Stimulated activated memory B cell treated with anti-CD40 and anti-IgM and Interleukin-4, amounts not matched to agents 10 μg/mL and 1 μg/mL and 100 μg/mL, for 72 hours (primary cell): ENCODE measurements at regions not wholly inside any gene's neighbourhood (a gene's known extent, or its start where the extent isn't known, plus 50 kb on each side); places are given as distances from the start of the nearest gene placed in this dataset.

ENCODE experiments used
- ATAC-seq: fragments of 150-1000 bp; cut with Tn5 transposase; 2 replicates; pipeline ENCODE4 v1.10.0; 2021
- H3K27ac Mint-ChIP-seq: one replicate; pipeline ENCODE4 v1.8.0; 2022; ENCODE audit warnings: mild to moderate bottlenecking, mixed read lengths
- H3K27me3 Mint-ChIP-seq: one replicate; pipeline ENCODE4 v1.8.0; 2022; ENCODE audit warnings: mixed read lengths
- H3K36me3 Mint-ChIP-seq: one replicate; pipeline ENCODE4 v1.8.0; 2022; ENCODE audit warnings: mixed read lengths
- H3K4me1 Mint-ChIP-seq: one replicate; pipeline ENCODE4 v1.8.0; 2022; ENCODE audit warnings: mixed read lengths
- H3K4me3 Mint-ChIP-seq: one replicate; pipeline ENCODE4 v1.8.0; 2022; ENCODE audit warnings: mild to moderate bottlenecking, moderate library complexity, mixed read lengths
- H3K9me3 Mint-ChIP-seq: one replicate; pipeline ENCODE4 v1.8.0; 2022; ENCODE audit warnings: mixed read lengths

DNA sequence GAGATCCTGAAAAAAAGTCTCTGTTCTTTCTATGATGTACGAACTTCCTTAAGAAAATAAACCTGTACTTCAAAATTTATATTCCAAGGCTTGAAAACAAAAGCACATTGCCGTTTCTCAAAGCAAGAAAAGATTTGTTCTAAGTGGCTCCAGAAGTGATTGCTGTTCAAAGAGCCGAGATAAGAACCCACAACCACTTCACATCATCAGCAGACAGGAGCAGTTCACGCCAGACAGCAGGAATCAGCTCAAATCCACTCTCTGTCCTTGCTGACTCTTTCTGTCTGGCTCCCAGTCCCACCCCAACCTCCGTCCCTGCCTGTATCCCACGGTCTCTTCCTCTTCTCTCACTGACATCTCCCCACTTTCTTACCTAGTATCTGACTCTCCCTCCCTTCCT lies 85.0 kb upstream of the MYOCD start:
- no peak for ATAC-seq
- H3K27ac Mint-ChIP-seq, result no peak overlapping the region
- H3K4me1 Mint-ChIP-seq, result peaks cover 10% of the 10 kb centered on the region

DNA sequence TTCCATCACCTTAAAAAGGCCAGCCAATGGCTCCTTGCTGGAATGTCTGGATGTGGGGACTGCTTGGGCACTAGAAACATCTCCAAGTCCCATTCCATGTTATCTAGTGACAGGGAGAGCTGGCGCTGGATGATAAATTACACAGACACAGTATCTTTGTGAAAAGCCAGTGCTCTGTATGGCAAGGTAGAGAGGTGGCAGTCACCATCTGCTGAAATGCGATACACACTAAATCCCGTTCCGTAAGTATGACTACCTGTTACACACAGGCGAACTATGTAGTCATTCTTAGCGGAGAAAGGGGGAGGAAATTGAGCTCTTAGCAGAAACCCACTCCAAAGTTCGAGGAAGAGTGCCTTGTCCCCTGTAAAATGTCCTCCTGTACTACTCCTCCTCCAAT lies 81.0 kb upstream of the MYOCD start:
- H3K36me3 Mint-ChIP-seq, result no peaks in the 10 kb centered on the region
- no peak overlapping the region for H3K4me3 Mint-ChIP-seq
- H3K9me3 Mint-ChIP-seq, result no peaks in the 10 kb centered on the region
- H3K27me3 Mint-ChIP-seq, result peaks cover 37% of the 10 kb centered on the region
- ATAC-seq, result no peak
- H3K4me1 Mint-ChIP-seq, result peaks cover 10% of the 10 kb centered on the region
- no peak overlapping the region for H3K27ac Mint-ChIP-seq

More for the DNA sequence above, 85.0 kb upstream of the MYOCD start:
- no peaks in the 10 kb centered on the region for H3K9me3 Mint-ChIP-seq
- no peaks in the 10 kb centered on the region for H3K36me3 Mint-ChIP-seq
- no peak overlapping the region for H3K4me3 Mint-ChIP-seq
- peaks cover 58% of the 10 kb centered on the region for H3K27me3 Mint-ChIP-seq

DNA sequence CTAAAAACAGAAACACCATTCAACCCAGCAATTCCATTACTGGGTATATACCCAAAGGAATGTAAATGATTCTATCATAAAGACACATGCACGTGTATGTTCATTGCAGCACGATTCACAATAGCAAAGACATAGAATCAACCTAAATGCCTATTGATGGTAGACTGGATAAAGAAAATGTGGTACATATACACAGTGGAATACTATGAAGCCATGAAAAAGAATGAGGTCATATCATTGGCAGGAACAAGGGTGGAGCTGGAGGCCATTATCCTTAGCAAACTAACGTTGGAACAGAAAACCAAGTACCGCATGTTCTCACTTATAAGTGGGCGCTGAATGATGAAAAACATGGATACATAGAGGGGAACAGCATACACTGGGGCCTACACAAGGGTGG lies 77.2 kb upstream of the MYOCD start:
- no peak for ATAC-seq
- H3K4me1 Mint-ChIP-seq, result peaks cover 9% of the 10 kb centered on the region
- H3K4me3 Mint-ChIP-seq, result no peak overlapping the region
- H3K27me3 Mint-ChIP-seq, result peaks cover 19% of the 10 kb centered on the region
- H3K36me3 Mint-ChIP-seq, result no peaks in the 10 kb centered on the region
- no peaks in the 10 kb centered on the region for H3K9me3 Mint-ChIP-seq
- no peak overlapping the region for H3K27ac Mint-ChIP-seq

DNA sequence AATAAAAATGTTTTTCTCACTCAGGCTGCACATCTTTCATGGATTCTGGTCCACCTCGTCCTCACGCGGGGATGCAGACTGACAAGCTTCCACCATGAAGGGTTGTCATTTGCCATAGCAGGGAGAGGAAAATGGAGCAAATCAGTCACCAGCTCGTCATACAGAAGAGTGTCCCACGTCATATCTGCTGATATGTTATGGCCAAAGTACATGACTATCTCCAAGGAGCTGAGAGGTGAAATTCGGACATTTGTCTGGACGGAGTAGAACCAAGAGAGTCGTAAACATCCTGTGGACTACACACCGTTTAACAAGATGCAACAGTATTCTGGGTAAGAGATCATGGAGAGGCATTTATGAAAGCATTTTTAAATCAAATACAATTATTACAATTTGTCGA lies 75.3 kb upstream of the MYOCD start:
- H3K9me3 Mint-ChIP-seq, result no peaks in the 10 kb centered on the region
- no peak overlapping the region for H3K4me3 Mint-ChIP-seq
- H3K4me1 Mint-ChIP-seq, result no peaks in the 10 kb centered on the region
- no peak overlapping the region for H3K27ac Mint-ChIP-seq
- no peaks in the 10 kb centered on the region for H3K36me3 Mint-ChIP-seq
- no peak for ATAC-seq
- peaks cover 2% of the 10 kb centered on the region for H3K27me3 Mint-ChIP-seq

DNA sequence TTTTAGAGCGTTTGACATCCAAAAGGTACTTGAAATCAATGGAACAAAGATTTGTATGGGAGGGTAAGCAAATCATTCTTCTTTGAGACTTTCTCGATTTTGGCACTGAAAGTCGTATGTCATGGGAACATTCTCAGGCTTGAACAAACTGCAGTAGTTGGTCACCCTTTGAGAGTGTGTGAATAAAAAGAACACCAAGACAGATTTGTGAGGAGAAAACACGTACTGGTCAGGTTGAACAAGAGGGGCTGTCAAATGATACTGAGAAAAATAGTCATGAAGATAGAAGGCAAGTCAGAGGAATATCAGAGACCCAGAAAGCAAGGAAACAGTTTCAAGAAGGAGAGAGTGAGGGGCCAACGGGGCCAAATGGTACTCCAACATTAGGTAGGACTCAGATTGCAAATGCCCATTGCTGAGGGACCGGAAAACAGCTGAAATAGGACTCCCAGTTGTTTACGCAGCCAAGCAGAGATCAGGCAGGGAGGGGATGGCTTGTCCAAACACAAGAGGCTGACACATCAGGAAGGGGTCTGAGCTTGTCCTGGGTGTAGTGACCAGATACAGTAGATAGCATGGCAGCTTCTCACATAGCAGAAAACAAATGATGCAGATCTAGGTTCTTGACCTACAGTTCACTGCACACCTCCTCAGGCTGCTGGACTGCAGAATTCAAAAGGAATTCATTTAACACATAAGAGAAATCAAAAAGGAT lies 74.5 kb upstream of the MYOCD start:
- Mint-ChIP-seq H3K4me3 (no peak overlapping the region), H3K36me3 (no peaks in the 10 kb centered on the region), H3K9me3 (no peaks in the 10 kb centered on the region), H3K27ac (no peak overlapping the region), H3K4me1 (no peaks in the 10 kb centered on the region), H3K27me3 (no peaks in the 10 kb centered on the region)
- no peak for ATAC-seq

DNA sequence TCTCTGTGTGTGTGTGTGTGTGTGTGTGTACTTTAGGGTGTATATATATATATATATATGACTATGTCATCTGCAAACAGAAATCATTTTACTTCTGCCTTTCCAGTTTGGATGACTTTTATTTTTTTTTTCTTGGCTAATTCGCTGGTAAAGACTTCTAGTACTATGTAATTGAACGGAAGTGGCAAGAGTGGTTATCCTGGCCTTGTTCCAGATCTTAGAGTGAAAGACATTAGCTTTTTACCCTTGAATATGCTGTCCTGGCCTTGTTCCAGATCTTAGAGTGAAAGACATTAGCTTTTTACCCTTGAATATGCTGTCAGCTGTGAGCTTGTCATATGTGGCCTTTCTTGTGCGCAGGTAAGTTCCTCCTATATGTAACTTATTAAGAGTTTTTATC lies 72.7 kb upstream of the MYOCD start:
- Mint-ChIP-seq H3K36me3 (no peaks in the 10 kb centered on the region), H3K27ac (no peak overlapping the region), H3K4me3 (no peak overlapping the region), H3K4me1 (no peaks in the 10 kb centered on the region), H3K27me3 (no peaks in the 10 kb centered on the region), H3K9me3 (no peaks in the 10 kb centered on the region)
- no peak for ATAC-seq

DNA sequence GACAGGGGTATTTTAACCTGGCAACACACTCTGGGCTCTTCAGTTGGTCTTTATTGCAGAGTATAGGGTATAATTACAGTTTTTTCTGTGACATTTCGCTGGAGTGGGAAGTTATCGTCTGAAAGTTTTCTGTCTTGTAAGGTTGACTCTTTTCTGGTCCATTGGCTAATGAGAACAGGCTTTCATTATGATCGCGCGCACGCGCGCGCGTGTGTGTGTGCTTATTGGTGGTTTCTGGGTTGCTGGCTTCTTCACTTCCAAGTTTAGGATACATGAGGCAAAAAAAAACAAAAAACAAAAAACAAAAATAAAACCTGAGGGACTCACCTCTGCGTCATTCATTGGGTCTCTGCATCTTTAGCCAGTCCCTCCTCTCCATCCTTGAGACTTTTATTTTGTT lies 68.7 kb upstream of the MYOCD start:
- H3K4me3 Mint-ChIP-seq, result no peak overlapping the region
- H3K36me3 Mint-ChIP-seq, result no peaks in the 10 kb centered on the region
- H3K27me3 Mint-ChIP-seq, result no peaks in the 10 kb centered on the region
- no peak overlapping the region for H3K27ac Mint-ChIP-seq
- H3K9me3 Mint-ChIP-seq, result no peaks in the 10 kb centered on the region
- no peak for ATAC-seq
- H3K4me1 Mint-ChIP-seq, result no peaks in the 10 kb centered on the region

DNA sequence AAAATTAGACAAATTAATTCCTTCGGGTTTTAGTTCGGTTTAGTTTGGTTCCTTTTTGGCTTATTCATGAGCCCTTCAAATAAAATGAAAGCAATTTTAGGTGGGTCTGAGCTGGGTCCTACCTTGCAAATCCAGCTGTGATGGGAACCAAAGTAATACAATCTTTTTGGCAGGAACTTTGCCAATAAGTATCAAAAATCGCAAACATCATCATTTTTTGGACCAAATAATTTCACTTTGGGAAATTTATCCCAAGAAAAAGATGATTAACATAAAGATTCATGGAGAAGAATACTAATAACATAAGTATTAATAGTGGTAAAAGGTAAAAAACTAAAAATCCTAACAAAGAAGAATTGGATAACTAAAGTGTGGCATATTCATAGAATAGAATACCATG lies 67.8 kb upstream of the MYOCD start:
- Mint-ChIP-seq H3K27me3 (no peaks in the 10 kb centered on the region), H3K9me3 (no peaks in the 10 kb centered on the region), H3K4me1 (no peaks in the 10 kb centered on the region), H3K4me3 (no peak overlapping the region), H3K36me3 (no peaks in the 10 kb centered on the region), H3K27ac (no peak overlapping the region)
- ATAC-seq, result no peak

DNA sequence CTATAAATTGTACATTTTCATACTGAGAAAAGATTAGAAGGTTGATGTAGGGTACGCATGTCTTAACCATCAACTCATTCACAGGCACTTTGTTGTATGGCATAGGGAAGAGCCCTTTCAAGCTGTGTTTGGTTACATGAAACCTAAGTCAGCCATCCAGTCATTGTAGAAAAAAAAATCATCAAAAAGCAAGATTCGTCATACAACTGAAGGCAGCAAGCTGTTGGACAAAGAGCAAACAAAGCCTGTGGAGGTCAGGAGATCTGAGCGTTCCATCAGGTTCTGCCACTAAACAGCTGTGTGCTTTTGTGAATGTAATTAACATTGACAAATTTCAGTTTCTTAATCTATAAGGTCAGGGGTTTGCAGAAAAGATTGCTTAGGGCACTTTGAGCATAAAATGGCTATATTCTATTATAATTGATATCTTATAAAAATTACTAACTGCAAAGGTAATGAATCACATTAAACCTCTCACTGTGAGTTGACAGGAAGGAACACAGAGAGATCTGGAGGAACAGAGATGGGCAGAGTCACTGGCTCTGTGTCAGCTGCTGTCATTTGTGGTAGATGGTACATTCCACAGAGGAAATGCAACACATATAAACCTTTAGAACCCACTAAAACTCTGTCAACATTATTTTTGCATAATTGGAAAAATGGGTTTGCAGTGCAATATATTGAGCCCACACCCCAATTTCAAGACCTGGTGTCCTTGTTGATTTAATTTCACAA lies 66.3 kb upstream of the MYOCD start:
- peaks cover 8% of the 10 kb centered on the region for H3K27me3 Mint-ChIP-seq
- H3K9me3 Mint-ChIP-seq, result no peaks in the 10 kb centered on the region
- no peaks in the 10 kb centered on the region for H3K36me3 Mint-ChIP-seq
- no peak overlapping the region for H3K4me3 Mint-ChIP-seq
- H3K4me1 Mint-ChIP-seq, result no peaks in the 10 kb centered on the region
- no peak for ATAC-seq
- no peak overlapping the region for H3K27ac Mint-ChIP-seq

DNA sequence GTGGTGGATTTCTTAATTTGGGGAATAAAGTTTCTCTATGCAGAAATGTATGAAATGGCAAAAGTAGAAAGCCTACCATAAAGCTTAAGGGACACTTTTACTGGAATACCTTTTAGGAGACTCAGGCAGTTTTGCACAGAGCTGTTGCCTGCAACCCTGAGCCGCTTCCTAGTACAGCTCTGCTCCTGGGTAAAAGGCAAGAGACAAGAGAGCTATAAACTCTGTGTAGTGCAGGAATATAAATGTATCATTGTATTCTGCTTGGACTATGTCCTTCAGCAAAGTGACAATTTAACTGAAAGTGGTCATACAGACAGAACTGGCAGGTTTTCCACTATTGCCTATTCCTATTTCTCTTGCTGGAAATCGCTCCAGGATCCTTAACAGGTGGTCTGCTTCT lies 65.3 kb upstream of the MYOCD start:
- ATAC-seq, result no peak
- no peak overlapping the region for H3K4me3 Mint-ChIP-seq
- no peaks in the 10 kb centered on the region for H3K4me1 Mint-ChIP-seq
- H3K9me3 Mint-ChIP-seq, result no peaks in the 10 kb centered on the region
- peaks cover 9% of the 10 kb centered on the region for H3K27me3 Mint-ChIP-seq
- no peak overlapping the region for H3K27ac Mint-ChIP-seq
- no peaks in the 10 kb centered on the region for H3K36me3 Mint-ChIP-seq

DNA sequence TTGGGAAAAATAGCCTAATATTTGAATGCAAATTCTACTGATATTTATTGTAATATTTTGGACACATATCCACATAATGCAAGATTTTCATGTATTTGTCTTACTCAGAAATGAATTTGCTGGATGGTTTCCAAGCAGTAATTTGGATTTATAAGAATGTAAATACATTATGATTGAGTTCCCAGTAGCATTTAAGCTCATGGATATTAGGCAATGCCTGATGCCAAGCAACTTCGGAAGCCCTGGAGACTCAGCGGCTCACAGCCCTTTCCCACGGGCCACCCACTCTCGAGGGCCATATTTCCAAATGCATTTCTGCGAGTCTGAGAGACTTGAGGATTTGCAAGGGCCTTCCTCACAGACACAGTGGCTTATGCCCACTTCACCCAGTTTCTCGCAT lies 62.1 kb upstream of the MYOCD start:
- no peaks in the 10 kb centered on the region for H3K4me1 Mint-ChIP-seq
- no peak for ATAC-seq
- H3K27me3 Mint-ChIP-seq, result peaks cover 9% of the 10 kb centered on the region
- H3K4me3 Mint-ChIP-seq, result no peak overlapping the region
- no peaks in the 10 kb centered on the region for H3K9me3 Mint-ChIP-seq
- no peak overlapping the region for H3K27ac Mint-ChIP-seq
- H3K36me3 Mint-ChIP-seq, result no peaks in the 10 kb centered on the region

DNA sequence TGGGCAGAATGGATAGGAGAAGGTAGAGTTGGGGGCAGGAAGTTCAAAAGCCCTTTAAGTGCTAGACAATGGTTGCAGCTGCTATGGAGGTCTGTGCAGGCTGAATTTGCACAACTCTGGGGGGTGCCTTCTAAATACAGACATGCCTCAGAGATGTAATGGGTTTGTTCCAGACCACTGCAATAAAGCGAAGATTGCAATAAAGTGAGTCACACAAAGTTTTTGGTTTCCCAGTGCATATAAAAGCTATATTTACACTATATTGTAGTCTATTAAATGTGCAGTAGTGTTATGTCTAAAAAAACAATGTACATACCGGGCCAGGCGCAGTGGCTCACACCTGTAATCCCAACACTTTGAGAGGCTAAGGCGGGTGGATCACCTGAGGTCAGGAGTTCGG lies 60.5 kb upstream of the MYOCD start:
- no peaks in the 10 kb centered on the region for H3K9me3 Mint-ChIP-seq
- peaks cover 9% of the 10 kb centered on the region for H3K27me3 Mint-ChIP-seq
- no peak overlapping the region for H3K4me3 Mint-ChIP-seq
- no peaks in the 10 kb centered on the region for H3K36me3 Mint-ChIP-seq
- ATAC-seq, result no peak
- no peak overlapping the region for H3K27ac Mint-ChIP-seq
- no peaks in the 10 kb centered on the region for H3K4me1 Mint-ChIP-seq

DNA sequence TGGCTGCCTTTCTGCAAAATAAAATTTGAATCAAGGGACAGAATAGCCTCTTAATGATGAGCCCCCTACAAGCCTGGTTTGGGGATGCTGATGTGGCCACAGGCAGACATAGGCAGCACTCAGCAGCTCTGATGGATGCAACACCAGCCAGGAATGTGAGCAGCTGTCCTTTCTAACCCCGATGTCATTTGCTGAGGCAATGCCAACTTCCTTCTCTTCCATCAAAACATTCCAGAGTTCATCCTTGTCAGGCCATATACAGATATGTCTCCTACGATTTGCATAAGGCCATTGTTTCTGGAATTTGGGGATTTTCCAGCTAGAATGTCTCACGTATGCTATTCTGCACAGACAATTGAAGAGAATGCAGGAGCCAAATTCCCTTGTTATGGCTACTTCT lies 52.1 kb upstream of the MYOCD start:
- no peak for ATAC-seq
- Mint-ChIP-seq H3K9me3 (no peaks in the 10 kb centered on the region), H3K27ac (no peak overlapping the region), H3K4me3 (no peak overlapping the region), H3K27me3 (peaks cover 9% of the 10 kb centered on the region), H3K4me1 (no peaks in the 10 kb centered on the region), H3K36me3 (no peaks in the 10 kb centered on the region)
